ENCODE measurements at regions not wholly inside any gene's neighbourhood (a gene's known extent, or its start where the extent isn't known, plus 50 kb on each side); places are given as distances from the start of the nearest gene placed in this dataset.
A peak's percentile ranks its signal among the peaks of the same experiment; 100 is the strongest.

- ATAC-seq (replicated peaks; ENCODE audit: extremely low read depth, poor library complexity, severe bottlenecking): no peak
- no peaks in the 10 kb centered on the region for H3K36me3 Mint-ChIP-seq (ENCODE audit: insufficient read depth)
- H3K4me3 Mint-ChIP-seq: no peak overlapping the region
- H3K27me3 Mint-ChIP-seq: no peaks in the 10 kb centered on the region
- DNase-seq (ENCODE audit: low spot score in 2 of 2): no peak
- H3K4me1 Mint-ChIP-seq: peaks cover 20% of the 10 kb centered on the region
- no peak overlapping the region for H3K27ac Mint-ChIP-seq (ENCODE audit: low read depth)
- no peaks in the 10 kb centered on the region for H3K9me3 Mint-ChIP-seq
Measured at GRCh38 chr2:12970861-12971260, 254.1 kb downstream of the TRIB2 start.

- Mint-ChIP-seq H3K4me3 (no peak overlapping the region), H3K36me3 (ENCODE audit: insufficient read depth) (no peaks in the 10 kb centered on the region), H3K27ac (ENCODE audit: low read depth) (no peak overlapping the region), H3K9me3 (no peaks in the 10 kb centered on the region), H3K27me3 (no peaks in the 10 kb centered on the region), H3K4me1 (peaks cover 14% of the 10 kb centered on the region)
- no peak for ATAC-seq (replicated peaks; ENCODE audit: extremely low read depth, poor library complexity, severe bottlenecking)
- DNase-seq (ENCODE audit: low spot score in 2 of 2): no peak
Measured at GRCh38 chr2:12971581-12972365, 255.0 kb downstream of the TRIB2 start.

- H3K9me3 Mint-ChIP-seq: no peaks in the 10 kb centered on the region
- no peak for DNase-seq (ENCODE audit: low spot score in 2 of 2)
- no peaks in the 10 kb centered on the region for H3K4me1 Mint-ChIP-seq
- no peak for ATAC-seq (replicated peaks; ENCODE audit: extremely low read depth, poor library complexity, severe bottlenecking)
- H3K27ac Mint-ChIP-seq (ENCODE audit: low read depth): no peak overlapping the region
- no peaks in the 10 kb centered on the region for H3K27me3 Mint-ChIP-seq
- no peak overlapping the region for H3K4me3 Mint-ChIP-seq
- H3K36me3 Mint-ChIP-seq (ENCODE audit: insufficient read depth): no peaks in the 10 kb centered on the region
Measured at GRCh38 chr2:12978066-12978835, 261.5 kb downstream of the TRIB2 start.

- H3K27me3 Mint-ChIP-seq: no peaks in the 10 kb centered on the region
- ATAC-seq (replicated peaks; ENCODE audit: extremely low read depth, poor library complexity, severe bottlenecking): no peak
- no peaks in the 10 kb centered on the region for H3K36me3 Mint-ChIP-seq (ENCODE audit: insufficient read depth)
- H3K9me3 Mint-ChIP-seq: no peaks in the 10 kb centered on the region
- DNase-seq (ENCODE audit: low spot score in 2 of 2): no peak
- H3K4me3 Mint-ChIP-seq: no peak overlapping the region
- no peaks in the 10 kb centered on the region for H3K4me1 Mint-ChIP-seq
- no peak overlapping the region for H3K27ac Mint-ChIP-seq (ENCODE audit: low read depth)
Measured at GRCh38 chr2:12979066-12979465, 262.3 kb downstream of the TRIB2 start.

GRCh38 chr2:12980817-12981216, 264.1 kb downstream of the TRIB2 start:
- no peaks in the 10 kb centered on the region for H3K27me3 Mint-ChIP-seq
- H3K27ac Mint-ChIP-seq (ENCODE audit: low read depth): no peak overlapping the region
- DNase-seq (ENCODE audit: low spot score in 2 of 2): no peak
- no peak overlapping the region for H3K4me3 Mint-ChIP-seq
- ATAC-seq (replicated peaks; ENCODE audit: extremely low read depth, poor library complexity, severe bottlenecking): no peak
- no peaks in the 10 kb centered on the region for H3K4me1 Mint-ChIP-seq
- H3K9me3 Mint-ChIP-seq: no peaks in the 10 kb centered on the region
- no peaks in the 10 kb centered on the region for H3K36me3 Mint-ChIP-seq (ENCODE audit: insufficient read depth)

GRCh38 chr2:12982149-12982584, 265.4 kb downstream of the TRIB2 start:
- H3K36me3 Mint-ChIP-seq (ENCODE audit: insufficient read depth): no peaks in the 10 kb centered on the region
- H3K4me1 Mint-ChIP-seq: peaks cover under 1% of the 10 kb centered on the region
- DNase-seq (ENCODE audit: low spot score in 2 of 2): no peak
- H3K9me3 Mint-ChIP-seq: no peaks in the 10 kb centered on the region
- no peak for ATAC-seq (replicated peaks; ENCODE audit: extremely low read depth, poor library complexity, severe bottlenecking)
- H3K27me3 Mint-ChIP-seq: no peaks in the 10 kb centered on the region
- no peak overlapping the region for H3K27ac Mint-ChIP-seq (ENCODE audit: low read depth)
- no peak overlapping the region for H3K4me3 Mint-ChIP-seq

GRCh38 chr2:12987246-12987645, 270.5 kb downstream of the TRIB2 start:
- Mint-ChIP-seq H3K36me3 (ENCODE audit: insufficient read depth) (no peaks in the 10 kb centered on the region), H3K4me3 (no peak overlapping the region), H3K27me3 (no peaks in the 10 kb centered on the region), H3K27ac (ENCODE audit: low read depth) (peak overlapping the region; percentile 7), H3K9me3 (no peaks in the 10 kb centered on the region), H3K4me1 (peaks cover 12% of the 10 kb centered on the region)
- ATAC-seq (replicated peaks; ENCODE audit: extremely low read depth, poor library complexity, severe bottlenecking) (no peak), DNase-seq (ENCODE audit: low spot score in 2 of 2) (no peak)

GRCh38 chr2:12988279-12988678, 271.5 kb downstream of the TRIB2 start:
- ATAC-seq (replicated peaks; ENCODE audit: extremely low read depth, poor library complexity, severe bottlenecking): no peak
- no peak for DNase-seq (ENCODE audit: low spot score in 2 of 2)
- no peak overlapping the region for H3K4me3 Mint-ChIP-seq
- no peaks in the 10 kb centered on the region for H3K9me3 Mint-ChIP-seq
- H3K4me1 Mint-ChIP-seq: peaks cover 12% of the 10 kb centered on the region
- H3K27me3 Mint-ChIP-seq: no peaks in the 10 kb centered on the region
- H3K36me3 Mint-ChIP-seq (ENCODE audit: insufficient read depth): no peaks in the 10 kb centered on the region
- no peak overlapping the region for H3K27ac Mint-ChIP-seq (ENCODE audit: low read depth)

GRCh38 chr2:12990523-12990922, 273.8 kb downstream of the TRIB2 start:
- Mint-ChIP-seq H3K36me3 (ENCODE audit: insufficient read depth) (no peaks in the 10 kb centered on the region), H3K27me3 (no peaks in the 10 kb centered on the region), H3K4me3 (no peak overlapping the region), H3K27ac (ENCODE audit: low read depth) (no peak overlapping the region), H3K9me3 (no peaks in the 10 kb centered on the region), H3K4me1 (peaks cover 12% of the 10 kb centered on the region)
- DNase-seq (ENCODE audit: low spot score in 2 of 2) (no peak), ATAC-seq (replicated peaks; ENCODE audit: extremely low read depth, poor library complexity, severe bottlenecking) (no peak)

GRCh38 chr2:12998685-12999084, 281.9 kb downstream of the TRIB2 start:
- ATAC-seq (replicated peaks; ENCODE audit: extremely low read depth, poor library complexity, severe bottlenecking) (no peak), DNase-seq (ENCODE audit: low spot score in 2 of 2) (no peak)
- no peak overlapping the region for H3K27ac Mint-ChIP-seq (ENCODE audit: low read depth)
- no peaks in the 10 kb centered on the region for H3K36me3 Mint-ChIP-seq (ENCODE audit: insufficient read depth)
- no peaks in the 10 kb centered on the region for H3K9me3 Mint-ChIP-seq
- H3K27me3 Mint-ChIP-seq: no peaks in the 10 kb centered on the region
- no peak overlapping the region for H3K4me3 Mint-ChIP-seq
- no peaks in the 10 kb centered on the region for H3K4me1 Mint-ChIP-seq

GRCh38 chr2:13000664-13001363, 284.1 kb downstream of the TRIB2 start:
- DNase-seq (ENCODE audit: low spot score in 2 of 2): no peak
- Mint-ChIP-seq H3K9me3 (no peaks in the 10 kb centered on the region), H3K27ac (ENCODE audit: low read depth) (no peak overlapping the region), H3K36me3 (ENCODE audit: insufficient read depth) (no peaks in the 10 kb centered on the region), H3K27me3 (no peaks in the 10 kb centered on the region), H3K4me3 (no peak overlapping the region), H3K4me1 (no peaks in the 10 kb centered on the region)
- no peak for ATAC-seq (replicated peaks; ENCODE audit: extremely low read depth, poor library complexity, severe bottlenecking)

- Mint-ChIP-seq H3K4me1 (no peaks in the 10 kb centered on the region), H3K36me3 (ENCODE audit: insufficient read depth) (no peaks in the 10 kb centered on the region)
Measured at GRCh38 chr2:13001408-13001807, 284.7 kb downstream of the TRIB2 start.

More at GRCh38 chr2:13001408-13001807, 284.7 kb downstream of the TRIB2 start:
- no peak overlapping the region for H3K4me3 Mint-ChIP-seq
- H3K9me3 Mint-ChIP-seq: no peaks in the 10 kb centered on the region
- DNase-seq (ENCODE audit: low spot score in 2 of 2) (no peak), ATAC-seq (replicated peaks; ENCODE audit: extremely low read depth, poor library complexity, severe bottlenecking) (no peak)
- H3K27me3 Mint-ChIP-seq: no peaks in the 10 kb centered on the region
- no peak overlapping the region for H3K27ac Mint-ChIP-seq (ENCODE audit: low read depth)

All from central memory CD8-positive, alpha-beta T cell (primary cell).